Osteoblast (primary cell): ENCODE measurements at regions not wholly inside any gene's neighbourhood (a gene's known extent, or its start where the extent isn't known, plus 50 kb on each side); places are given as distances from the start of the nearest gene placed in this dataset. TPM values are rescaled to one million over a fixed set of nuclear protein-coding genes. Genes with fewer than 3 reads are reported as not detected.

Source experiments
- DNase-seq: peaks from one replicate; pipeline ENCODE4 v3.0.0; 2011; ENCODE audit warnings: low spot score, mixed read lengths; ENCODE audit not compliant: insufficient read length; ENCODE audit errors: missing footprints
- H2AFZ ChIP-seq: 2 replicates; pipeline ENCODE4 v1.6.0; 2011; ENCODE audit warnings: mild to moderate bottlenecking, low read length
- H3K27ac ChIP-seq: 2 replicates; pipeline ENCODE4 v1.5.1; 2011; ENCODE audit warnings: mild to moderate bottlenecking, low read depth, low read length, moderate library complexity
- H3K27me3 ChIP-seq: 2 replicates; pipeline ENCODE4 v1.6.0; 2012; ENCODE audit warnings: mild to moderate bottlenecking, control low read depth, inconsistent platforms, low read length, moderate library complexity; ENCODE audit not compliant: insufficient read depth
- H3K36me3 ChIP-seq: 2 replicates; pipeline ENCODE4 v1.5.1; 2011; ENCODE audit warnings: mild to moderate bottlenecking, low read length, control low read depth, moderate library complexity; ENCODE audit not compliant: insufficient read depth
- H3K4me1 ChIP-seq: 2 replicates; pipeline ENCODE4 v1.5.1; 2011; ENCODE audit warnings: mild to moderate bottlenecking, low read length, control low read depth, moderate library complexity; ENCODE audit not compliant: insufficient read depth
- H3K4me2 ChIP-seq: 2 replicates; pipeline ENCODE4 v1.6.0; 2011; ENCODE audit warnings: mild to moderate bottlenecking, low read length; ENCODE audit not compliant: insufficient read depth
- H3K4me3 ChIP-seq: fragments of 200-600 bp; sonication (generic); 3 replicates; pipeline ENCODE4 v1.5.1; 2012; ENCODE audit warnings: mild to moderate bottlenecking, low read length, inconsistent platforms; ENCODE audit not compliant: insufficient read depth
- H3K79me2 ChIP-seq: 2 replicates; pipeline ENCODE4 v1.6.0; 2012; ENCODE audit warnings: mild to moderate bottlenecking, low read length, control low read depth, inconsistent platforms; ENCODE audit not compliant: insufficient read depth
- H3K9me3 ChIP-seq: 2 replicates; pipeline ENCODE4 v1.5.1; 2011; ENCODE audit warnings: low read depth, low read length, control low read depth
- H4K20me1 ChIP-seq: 2 replicates; pipeline ENCODE4 v1.6.0; 2012; ENCODE audit warnings: mild to moderate bottlenecking, low read length, control low read depth; ENCODE audit not compliant: insufficient read depth
- CTCF ChIP-seq: IDR thresholded peaks from 2 replicates; pipeline ENCODE4 v1.5.1; 2011; ENCODE audit warnings: mild to moderate bottlenecking, low read depth, low read length, moderate library complexity; ENCODE audit errors: extremely low read depth
- small RNA-seq: library from RNA; depleted of rRNA; stranded (forward); fragments of <200 nt; gene quantifications from one replicate; pipeline ENCODE3, GENCODE V24; 2012

DNA sequence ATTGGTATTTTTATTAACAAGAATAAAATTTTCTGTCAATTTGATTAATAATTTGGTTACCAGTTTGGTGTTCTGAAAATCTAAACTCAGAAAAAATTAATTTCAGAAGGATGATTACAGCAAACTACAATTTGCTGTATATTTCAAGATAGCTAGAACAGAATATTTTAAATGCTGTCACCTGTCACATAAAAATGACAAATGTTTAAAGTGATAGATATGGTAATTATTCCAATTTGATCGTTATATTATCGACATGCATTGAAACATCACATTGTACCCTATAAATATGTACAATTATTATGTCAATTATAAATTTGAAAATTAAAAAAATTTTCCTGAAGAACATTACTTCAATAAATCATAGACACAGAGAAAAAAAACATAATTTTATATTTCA is 56.9 kb upstream of the SLITRK5 start:
- no peak overlapping the region for H3K4me2 ChIP-seq
- no peaks in the 10 kb centered on the region for H3K9me3 ChIP-seq
- no peaks in the 10 kb centered on the region for H4K20me1 ChIP-seq
- no peaks in the 10 kb centered on the region for H3K79me2 ChIP-seq
- no peak overlapping the region for H3K27ac ChIP-seq
- H3K4me3 ChIP-seq, result no peak overlapping the region
- no peak overlapping the region for H2AFZ ChIP-seq
- H3K36me3 ChIP-seq, result no peaks in the 10 kb centered on the region
- no peaks in the 10 kb centered on the region for H3K4me1 ChIP-seq
- no peak for TF ChIP-seq CTCF
- H3K27me3 ChIP-seq, result no peaks in the 10 kb centered on the region
- no peak for DNase-seq

Small RNAs in the stretch of these regions (small RNA-seq; reads per million reads assigned to genes)
- gene UBBP5, result not detected
